ENCODE measurements at regions not wholly inside any gene's neighbourhood (a gene's known extent, or its start where the extent isn't known, plus 50 kb on each side); places are given as distances from the start of the nearest gene placed in this dataset.

DNA sequence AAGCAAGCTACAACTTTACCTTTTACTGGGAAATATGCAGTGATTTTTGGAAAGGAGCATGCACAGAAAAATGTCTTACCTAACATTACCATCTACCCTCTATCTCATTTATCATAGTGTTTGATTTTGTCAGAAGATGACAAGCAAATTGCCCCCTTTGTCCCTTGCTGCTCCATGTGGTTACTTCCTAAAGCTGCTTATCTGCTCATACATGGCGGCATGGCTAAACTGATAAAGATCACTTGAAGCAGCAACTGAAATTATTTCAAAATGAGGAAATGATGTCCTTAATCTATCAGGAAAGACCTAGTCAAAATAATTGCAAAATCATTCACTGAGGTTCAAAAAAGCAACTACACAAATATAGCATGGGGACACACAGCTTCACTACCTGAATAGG, 1198.5 kb upstream of the SORCS1 start:
- TF ChIP-seq, protein P1, sequence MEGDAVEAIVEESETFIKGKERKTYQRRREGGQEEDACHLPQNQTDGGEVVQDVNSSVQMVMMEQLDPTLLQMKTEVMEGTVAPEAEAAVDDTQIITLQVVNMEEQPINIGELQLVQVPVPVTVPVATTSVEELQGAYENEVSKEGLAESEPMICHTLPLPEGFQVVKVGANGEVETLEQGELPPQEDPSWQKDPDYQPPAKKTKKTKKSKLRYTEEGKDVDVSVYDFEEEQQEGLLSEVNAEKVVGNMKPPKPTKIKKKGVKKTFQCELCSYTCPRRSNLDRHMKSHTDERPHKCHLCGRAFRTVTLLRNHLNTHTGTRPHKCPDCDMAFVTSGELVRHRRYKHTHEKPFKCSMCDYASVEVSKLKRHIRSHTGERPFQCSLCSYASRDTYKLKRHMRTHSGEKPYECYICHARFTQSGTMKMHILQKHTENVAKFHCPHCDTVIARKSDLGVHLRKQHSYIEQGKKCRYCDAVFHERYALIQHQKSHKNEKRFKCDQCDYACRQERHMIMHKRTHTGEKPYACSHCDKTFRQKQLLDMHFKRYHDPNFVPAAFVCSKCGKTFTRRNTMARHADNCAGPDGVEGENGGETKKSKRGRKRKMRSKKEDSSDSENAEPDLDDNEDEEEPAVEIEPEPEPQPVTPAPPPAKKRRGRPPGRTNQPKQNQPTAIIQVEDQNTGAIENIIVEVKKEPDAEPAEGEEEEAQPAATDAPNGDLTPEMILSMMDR (IDR thresholded peaks at IDR 0.05; ENCODE audit: insufficient read depth, low read length, poor library complexity, severe bottlenecking), result no peak
- no peak for TF ChIP-seq EZH2phosphoT487 (conservative IDR thresholded peaks at IDR 0.05; ENCODE audit: low read length)
